PC-3 (cell line): ENCODE measurements at regions not wholly inside any gene's neighbourhood (a gene's known extent, or its start where the extent isn't known, plus 50 kb on each side); places are given as distances from the start of the nearest gene placed in this dataset.

ENCODE experiments used
- EZH2 ChIP-seq: fragments of 300-600 bp; sonication (generic); IDR thresholded peaks from one replicate; pipeline ENCODE4 v1.6.1; 2017; ENCODE audit warnings: antibody characterized with exemption, mild to moderate bottlenecking, low read length; ENCODE audit not compliant: unreplicated experiment
- EZH2phosphoT487 ChIP-seq: fragments of 300-600 bp; sonication (generic); IDR thresholded peaks from 2 replicates; pipeline ENCODE4 v1.6.1; 2018; ENCODE audit warnings: mild to moderate bottlenecking, antibody characterized with exemption, low read length, borderline replicate concordance
- TF ChIP-seq, protein P1 (sequence below): fragments of 300-600 bp; sonication (generic); conservative IDR thresholded peaks from 2 replicates; pipeline ENCODE4 v1.5.1; 2017; ENCODE audit warnings: antibody characterized with exemption, low read depth, mild to moderate bottlenecking, low read length

DNA sequence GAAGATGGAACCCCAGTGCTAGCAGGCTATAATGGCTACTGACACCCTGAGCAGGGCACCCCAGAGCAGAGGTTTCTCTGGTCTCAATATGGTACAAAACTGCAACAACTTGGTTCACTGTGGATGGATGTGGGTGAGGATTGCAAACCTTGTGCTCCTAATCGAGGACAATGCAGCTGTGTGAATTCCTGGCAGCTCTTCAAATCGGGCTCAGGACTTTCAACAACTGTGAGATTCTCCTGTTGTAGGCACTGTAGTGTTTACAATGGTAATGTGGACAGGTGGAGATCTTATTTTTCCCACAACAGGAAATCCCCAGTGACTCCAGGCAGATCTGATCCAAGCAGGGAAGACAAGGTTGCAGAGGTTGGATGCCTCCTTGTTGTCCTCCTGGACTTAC, 101.5 kb downstream of the RCHY1 start:
- TF ChIP-seq, protein P1, sequence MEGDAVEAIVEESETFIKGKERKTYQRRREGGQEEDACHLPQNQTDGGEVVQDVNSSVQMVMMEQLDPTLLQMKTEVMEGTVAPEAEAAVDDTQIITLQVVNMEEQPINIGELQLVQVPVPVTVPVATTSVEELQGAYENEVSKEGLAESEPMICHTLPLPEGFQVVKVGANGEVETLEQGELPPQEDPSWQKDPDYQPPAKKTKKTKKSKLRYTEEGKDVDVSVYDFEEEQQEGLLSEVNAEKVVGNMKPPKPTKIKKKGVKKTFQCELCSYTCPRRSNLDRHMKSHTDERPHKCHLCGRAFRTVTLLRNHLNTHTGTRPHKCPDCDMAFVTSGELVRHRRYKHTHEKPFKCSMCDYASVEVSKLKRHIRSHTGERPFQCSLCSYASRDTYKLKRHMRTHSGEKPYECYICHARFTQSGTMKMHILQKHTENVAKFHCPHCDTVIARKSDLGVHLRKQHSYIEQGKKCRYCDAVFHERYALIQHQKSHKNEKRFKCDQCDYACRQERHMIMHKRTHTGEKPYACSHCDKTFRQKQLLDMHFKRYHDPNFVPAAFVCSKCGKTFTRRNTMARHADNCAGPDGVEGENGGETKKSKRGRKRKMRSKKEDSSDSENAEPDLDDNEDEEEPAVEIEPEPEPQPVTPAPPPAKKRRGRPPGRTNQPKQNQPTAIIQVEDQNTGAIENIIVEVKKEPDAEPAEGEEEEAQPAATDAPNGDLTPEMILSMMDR = no peak
- TF ChIP-seq EZH2 = no peak
- no peak for TF ChIP-seq EZH2phosphoT487
